ENCODE measurements at regions not wholly inside any gene's neighbourhood (a gene's known extent, or its start where the extent isn't known, plus 50 kb on each side); places are given as distances from the start of the nearest gene placed in this dataset.

DNA sequence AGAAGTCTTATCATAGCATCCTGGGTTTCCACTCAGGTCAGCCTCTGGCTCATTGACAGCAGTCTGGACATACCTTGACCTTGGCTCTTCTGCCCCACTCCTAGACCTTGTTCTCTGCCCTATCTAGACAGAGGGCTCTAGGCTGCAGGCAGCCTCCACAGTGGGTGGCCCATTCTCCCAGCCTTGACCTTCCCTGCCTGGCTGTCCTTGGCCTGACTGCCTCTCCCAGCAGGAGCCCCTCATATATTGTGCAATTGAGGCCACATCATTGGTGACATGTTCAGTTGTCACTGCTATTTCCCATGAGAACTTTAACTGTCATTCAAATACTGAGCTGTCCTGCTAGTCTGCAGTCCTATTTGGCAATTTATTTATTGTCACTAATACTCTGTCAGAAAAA lies 503.4 kb downstream of the PLXNA4 start:
- DNase-seq (ENCODE audit: low read depth in 4 of 6, low spot score in 6 of 6): no peak
- Histone ChIP-seq H3K4me3 (ENCODE audit: low read depth, low read length) (no peak overlapping the region), H3K27ac (ENCODE audit: low read depth, low read length) (no peak overlapping the region), H3K9me3 (ENCODE audit: control insufficient read depth, insufficient read depth, low read length) (no peaks in the 10 kb centered on the region), H3K27me3 (ENCODE audit: control insufficient read depth, insufficient read depth, low read length) (no peaks in the 10 kb centered on the region), H3K4me1 (ENCODE audit: control insufficient read depth, insufficient read depth, low read length) (peaks cover 26% of the 10 kb centered on the region), H3K36me3 (ENCODE audit: control insufficient read depth, insufficient read depth, low read length) (no peaks in the 10 kb centered on the region)

DNA sequence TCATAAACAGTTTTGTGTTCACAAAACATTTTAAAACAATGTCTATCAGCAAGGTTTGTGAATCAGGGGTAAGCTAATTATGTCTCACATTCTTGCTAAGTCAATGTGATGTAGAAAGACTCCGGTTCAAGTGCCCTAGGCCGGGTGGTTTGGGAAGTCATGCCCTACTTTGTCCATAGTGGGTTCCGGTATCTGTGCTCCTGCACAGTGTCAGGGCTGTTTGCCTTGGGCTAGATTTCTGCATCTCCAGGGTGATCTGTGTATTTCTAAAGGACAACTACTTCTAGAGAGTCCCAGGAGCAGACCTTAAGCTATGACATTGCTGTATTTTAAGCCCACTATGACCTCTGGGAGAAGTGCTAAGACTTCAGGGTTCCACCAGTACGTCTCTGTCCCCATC lies 504.1 kb downstream of the PLXNA4 start:
- H3K36me3 ChIP-seq (ENCODE audit: control insufficient read depth, insufficient read depth, low read length): no peaks in the 10 kb centered on the region
- H3K9me3 ChIP-seq (ENCODE audit: control insufficient read depth, insufficient read depth, low read length): no peaks in the 10 kb centered on the region
- H3K27ac ChIP-seq (ENCODE audit: low read depth, low read length): no peak overlapping the region
- no peaks in the 10 kb centered on the region for H3K27me3 ChIP-seq (ENCODE audit: control insufficient read depth, insufficient read depth, low read length)
- DNase-seq (ENCODE audit: low read depth in 4 of 6, low spot score in 6 of 6): no peak
- H3K4me1 ChIP-seq (ENCODE audit: control insufficient read depth, insufficient read depth, low read length): peaks cover 32% of the 10 kb centered on the region
- WGBS (ENCODE audit: insufficient coverage): 93% methylated on average over 4 of the region's 4 CpGs
- no peak overlapping the region for H3K4me3 ChIP-seq (ENCODE audit: low read depth, low read length)

- H3K9me3 ChIP-seq (ENCODE audit: control insufficient read depth, insufficient read depth, low read length): no peaks in the 10 kb centered on the region
Observed at GRCh38 chr7:132069306-132069705, 507.0 kb downstream of the PLXNA4 start.

GRCh38 chr7:132066761-132067171 lies 509.5 kb downstream of the PLXNA4 start:
- no peaks in the 10 kb centered on the region for H3K9me3 ChIP-seq (ENCODE audit: control insufficient read depth, insufficient read depth, low read length)
- H3K27me3 ChIP-seq (ENCODE audit: control insufficient read depth, insufficient read depth, low read length): no peaks in the 10 kb centered on the region
- peak; percentile 59 to 95 (median 76) for DNase-seq (ENCODE audit: low read depth in 4 of 6, low spot score in 6 of 6)
- H3K4me3 ChIP-seq (ENCODE audit: low read depth, low read length): no peak overlapping the region
- peak overlapping the region; percentile 40 for H3K27ac ChIP-seq (ENCODE audit: low read depth, low read length)
- 15% methylated on average over 11 of the region's 12 CpGs for WGBS (ENCODE audit: insufficient coverage)
- no peaks in the 10 kb centered on the region for H3K36me3 ChIP-seq (ENCODE audit: control insufficient read depth, insufficient read depth, low read length)
- H3K4me1 ChIP-seq (ENCODE audit: control insufficient read depth, insufficient read depth, low read length): peaks cover 38% of the 10 kb centered on the region

More at GRCh38 chr7:132069306-132069705, 507.0 kb downstream of the PLXNA4 start:
- H3K4me1 ChIP-seq (ENCODE audit: control insufficient read depth, insufficient read depth, low read length): peaks cover 36% of the 10 kb centered on the region
- H3K4me3 ChIP-seq (ENCODE audit: low read depth, low read length): no peak overlapping the region
- 24% methylated on average over 1 of the region's 4 CpGs for WGBS (ENCODE audit: insufficient coverage)
- DNase-seq (ENCODE audit: low read depth in 4 of 6, low spot score in 6 of 6): peak in 1 of 6 donors; percentile 64
- H3K27me3 ChIP-seq (ENCODE audit: control insufficient read depth, insufficient read depth, low read length): no peaks in the 10 kb centered on the region
- no peaks in the 10 kb centered on the region for H3K36me3 ChIP-seq (ENCODE audit: control insufficient read depth, insufficient read depth, low read length)
- no peak overlapping the region for H3K27ac ChIP-seq (ENCODE audit: low read depth, low read length)

GRCh38 chr7:132065989-132066603 lies 509.7 kb upstream of the PODXL start:
- peaks cover 38% of the 10 kb centered on the region for H3K4me1 ChIP-seq (ENCODE audit: control insufficient read depth, insufficient read depth, low read length)

DNA sequence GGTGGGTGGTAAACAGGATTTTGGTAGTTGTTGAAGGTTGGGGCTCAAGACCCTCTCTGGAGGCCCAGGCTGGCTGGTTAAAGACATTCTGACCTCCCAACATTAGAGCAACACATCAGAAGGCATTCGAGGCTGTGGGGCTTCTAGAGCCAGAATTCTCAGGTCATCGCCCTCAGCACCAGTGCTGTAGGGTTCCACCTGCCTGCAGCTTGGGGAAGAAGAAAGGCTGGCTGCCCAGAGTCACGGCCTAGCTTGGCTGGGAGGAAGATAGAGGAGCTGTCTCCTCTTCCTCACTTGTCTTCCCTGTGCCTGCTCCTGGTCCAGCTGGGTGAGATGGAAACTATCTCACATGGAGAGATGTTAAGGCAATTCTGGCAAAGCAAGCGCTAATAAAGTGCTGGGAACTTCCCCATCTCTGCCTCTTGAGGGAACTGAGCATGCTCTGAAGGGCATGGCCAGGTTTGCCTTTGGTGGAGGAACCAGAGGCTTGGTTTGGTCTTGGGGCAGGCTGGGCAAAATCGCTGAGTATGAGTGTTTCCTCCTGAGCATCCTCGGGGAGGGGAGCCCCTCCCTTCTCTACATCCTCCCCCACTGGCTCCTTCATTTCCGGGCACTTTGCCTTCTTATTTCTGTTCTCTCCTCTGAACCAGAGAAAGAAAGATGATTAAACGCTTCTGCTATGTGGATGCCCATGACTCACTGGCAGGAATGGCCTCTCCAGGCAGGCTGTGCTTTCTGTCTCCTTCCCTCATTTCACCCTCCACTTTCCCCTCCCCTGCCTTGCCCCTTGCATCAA lies 509.0 kb upstream of the PODXL start:
- Histone ChIP-seq H3K4me3 (ENCODE audit: low read depth, low read length) (no peak overlapping the region), H3K36me3 (ENCODE audit: control insufficient read depth, insufficient read depth, low read length) (no peaks in the 10 kb centered on the region), H3K9me3 (ENCODE audit: control insufficient read depth, insufficient read depth, low read length) (no peaks in the 10 kb centered on the region), H3K4me1 (ENCODE audit: control insufficient read depth, insufficient read depth, low read length) (peaks cover 38% of the 10 kb centered on the region), H3K27ac (ENCODE audit: low read depth, low read length) (peak overlapping the region; percentile 40), H3K27me3 (ENCODE audit: control insufficient read depth, insufficient read depth, low read length) (no peaks in the 10 kb centered on the region)
- 62% methylated on average over 6 of the region's 8 CpGs for WGBS (ENCODE audit: insufficient coverage)
- DNase-seq (ENCODE audit: low read depth in 4 of 6, low spot score in 6 of 6): peak in 2 of 6 donors; percentile 67 to 69

More at GRCh38 chr7:132065989-132066603, 509.7 kb upstream of the PODXL start:
- no peaks in the 10 kb centered on the region for H3K36me3 ChIP-seq (ENCODE audit: control insufficient read depth, insufficient read depth, low read length)
- H3K27me3 ChIP-seq (ENCODE audit: control insufficient read depth, insufficient read depth, low read length): no peaks in the 10 kb centered on the region
- H3K4me3 ChIP-seq (ENCODE audit: low read depth, low read length): no peak overlapping the region
- no peaks in the 10 kb centered on the region for H3K9me3 ChIP-seq (ENCODE audit: control insufficient read depth, insufficient read depth, low read length)
- DNase-seq (ENCODE audit: low read depth in 4 of 6, low spot score in 6 of 6): peak in 2 of 6 donors; percentile 21 to 49
- peak overlapping the region; percentile 40 for H3K27ac ChIP-seq (ENCODE audit: low read depth, low read length)
- WGBS (ENCODE audit: insufficient coverage): 25% methylated on average over 2 of the region's 5 CpGs

DNA sequence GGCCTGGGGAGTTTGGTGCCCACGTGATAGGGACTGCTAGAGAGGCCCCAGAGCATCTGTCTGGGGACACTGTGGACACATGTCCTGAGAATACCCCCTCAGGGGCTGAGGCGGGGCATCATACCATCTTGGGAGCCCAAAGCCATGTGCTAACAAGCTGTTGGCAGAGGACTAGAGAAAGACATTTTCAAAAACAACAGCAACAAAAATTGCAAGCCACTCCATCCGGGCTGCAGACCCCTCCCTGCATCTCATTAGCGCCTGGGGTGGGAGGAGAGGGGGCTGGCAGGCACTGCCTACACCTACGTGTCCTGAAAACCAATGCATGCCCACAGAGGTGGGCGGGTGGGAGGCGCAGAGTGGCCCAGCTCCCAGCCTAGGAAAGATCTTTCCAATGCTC lies 507.4 kb upstream of the PODXL start:
- peak in 1 of 6 donors; percentile 84 for DNase-seq (ENCODE audit: low read depth in 4 of 6, low spot score in 6 of 6)
- 65% methylated on average over 4 of the region's 7 CpGs for WGBS (ENCODE audit: insufficient coverage)
- Histone ChIP-seq H3K4me3 (ENCODE audit: low read depth, low read length) (no peak overlapping the region), H3K27ac (ENCODE audit: low read depth, low read length) (no peak overlapping the region), H3K27me3 (ENCODE audit: control insufficient read depth, insufficient read depth, low read length) (no peaks in the 10 kb centered on the region), H3K4me1 (ENCODE audit: control insufficient read depth, insufficient read depth, low read length) (peaks cover 38% of the 10 kb centered on the region), H3K36me3 (ENCODE audit: control insufficient read depth, insufficient read depth, low read length) (no peaks in the 10 kb centered on the region), H3K9me3 (ENCODE audit: control insufficient read depth, insufficient read depth, low read length) (no peaks in the 10 kb centered on the region)

GRCh38 chr7:132061937-132062336 lies 505.5 kb upstream of the PODXL start:
- DNase-seq (ENCODE audit: low read depth in 4 of 6, low spot score in 6 of 6): peak in 1 of 6 donors; percentile 55
- H3K4me1 ChIP-seq (ENCODE audit: control insufficient read depth, insufficient read depth, low read length): peaks cover 28% of the 10 kb centered on the region
- H3K36me3 ChIP-seq (ENCODE audit: control insufficient read depth, insufficient read depth, low read length): no peaks in the 10 kb centered on the region
- H3K9me3 ChIP-seq (ENCODE audit: control insufficient read depth, insufficient read depth, low read length): no peaks in the 10 kb centered on the region
- no CpG with 5 or more reads among the region's 2 CpGs for WGBS (ENCODE audit: insufficient coverage)
- no peak overlapping the region for H3K4me3 ChIP-seq (ENCODE audit: low read depth, low read length)
- no peak overlapping the region for H3K27ac ChIP-seq (ENCODE audit: low read depth, low read length)
- H3K27me3 ChIP-seq (ENCODE audit: control insufficient read depth, insufficient read depth, low read length): no peaks in the 10 kb centered on the region

GRCh38 chr7:132059141-132059540 lies 502.7 kb upstream of the PODXL start:
- no peak for DNase-seq (ENCODE audit: low read depth in 4 of 6, low spot score in 6 of 6)
- Histone ChIP-seq H3K27ac (ENCODE audit: low read depth, low read length) (no peak overlapping the region), H3K9me3 (ENCODE audit: control insufficient read depth, insufficient read depth, low read length) (no peaks in the 10 kb centered on the region), H3K36me3 (ENCODE audit: control insufficient read depth, insufficient read depth, low read length) (no peaks in the 10 kb centered on the region), H3K4me1 (ENCODE audit: control insufficient read depth, insufficient read depth, low read length) (peaks cover 9% of the 10 kb centered on the region), H3K4me3 (ENCODE audit: low read depth, low read length) (no peak overlapping the region), H3K27me3 (ENCODE audit: control insufficient read depth, insufficient read depth, low read length) (no peaks in the 10 kb centered on the region)
- WGBS (ENCODE audit: insufficient coverage): 100% methylated on average over 1 of the region's 4 CpGs

Data from spinal cord (tissue), 9 donors.